ENCODE measurements at regions not wholly inside any gene's neighbourhood (a gene's known extent, or its start where the extent isn't known, plus 50 kb on each side); places are given as distances from the start of the nearest gene placed in this dataset.

- 88 to 97% methylated on average over 4 to 5 of the region's 7 CpGs for WGBS, 2 experiments (ENCODE audit: insufficient coverage in 2 of 2)
- Histone ChIP-seq H3K4me3 (ENCODE audit: extremely low read depth, insufficient read depth, low read length, poor library complexity, severe bottlenecking) (no peak overlapping the region), H3K4me1 (ENCODE audit: control insufficient read depth, insufficient read depth, low read length, poor library complexity, severe bottlenecking) (peaks cover 4% of the 10 kb centered on the region), H3K9me3 (ENCODE audit: control insufficient read depth, low read length) (no peaks in the 10 kb centered on the region), H3K27ac (ENCODE audit: low read depth, low read length, severe bottlenecking) (no peak overlapping the region), H3K36me3 (ENCODE audit: control insufficient read depth, insufficient read depth, low read length) (no peaks in the 10 kb centered on the region)
Observed at GRCh38 chr17:36856222-36856621, 81.1 kb upstream of the LHX1 start.

GRCh38 chr17:36856903-36857381, 80.3 kb upstream of the LHX1 start:
- Histone ChIP-seq H3K36me3 (ENCODE audit: control insufficient read depth, insufficient read depth, low read length) (no peaks in the 10 kb centered on the region), H3K4me3 (ENCODE audit: extremely low read depth, insufficient read depth, low read length, poor library complexity, severe bottlenecking) (no peak overlapping the region), H3K27ac (ENCODE audit: low read depth, low read length, severe bottlenecking) (no peak overlapping the region), H3K9me3 (ENCODE audit: control insufficient read depth, low read length) (no peaks in the 10 kb centered on the region), H3K4me1 (ENCODE audit: control insufficient read depth, insufficient read depth, low read length, poor library complexity, severe bottlenecking) (no peaks in the 10 kb centered on the region)
- 93 to 95% methylated on average over 11 to 13 of the region's 16 CpGs for WGBS, 2 experiments (ENCODE audit: insufficient coverage in 2 of 2)

- Histone ChIP-seq H3K4me1 (ENCODE audit: control insufficient read depth, insufficient read depth, low read length, poor library complexity, severe bottlenecking) (no peaks in the 10 kb centered on the region), H3K4me3 (ENCODE audit: extremely low read depth, insufficient read depth, low read length, poor library complexity, severe bottlenecking) (no peak overlapping the region), H3K27ac (ENCODE audit: low read depth, low read length, severe bottlenecking) (no peak overlapping the region), H3K36me3 (ENCODE audit: control insufficient read depth, insufficient read depth, low read length) (no peaks in the 10 kb centered on the region), H3K9me3 (ENCODE audit: control insufficient read depth, low read length) (no peaks in the 10 kb centered on the region)
- WGBS, 2 experiments (ENCODE audit: insufficient coverage in 2 of 2) = 87 to 93% methylated on average over 10 to 13 of the region's 13 CpGs
Observed at GRCh38 chr17:36857698-36858097, 79.6 kb upstream of the LHX1 start.

DNA sequence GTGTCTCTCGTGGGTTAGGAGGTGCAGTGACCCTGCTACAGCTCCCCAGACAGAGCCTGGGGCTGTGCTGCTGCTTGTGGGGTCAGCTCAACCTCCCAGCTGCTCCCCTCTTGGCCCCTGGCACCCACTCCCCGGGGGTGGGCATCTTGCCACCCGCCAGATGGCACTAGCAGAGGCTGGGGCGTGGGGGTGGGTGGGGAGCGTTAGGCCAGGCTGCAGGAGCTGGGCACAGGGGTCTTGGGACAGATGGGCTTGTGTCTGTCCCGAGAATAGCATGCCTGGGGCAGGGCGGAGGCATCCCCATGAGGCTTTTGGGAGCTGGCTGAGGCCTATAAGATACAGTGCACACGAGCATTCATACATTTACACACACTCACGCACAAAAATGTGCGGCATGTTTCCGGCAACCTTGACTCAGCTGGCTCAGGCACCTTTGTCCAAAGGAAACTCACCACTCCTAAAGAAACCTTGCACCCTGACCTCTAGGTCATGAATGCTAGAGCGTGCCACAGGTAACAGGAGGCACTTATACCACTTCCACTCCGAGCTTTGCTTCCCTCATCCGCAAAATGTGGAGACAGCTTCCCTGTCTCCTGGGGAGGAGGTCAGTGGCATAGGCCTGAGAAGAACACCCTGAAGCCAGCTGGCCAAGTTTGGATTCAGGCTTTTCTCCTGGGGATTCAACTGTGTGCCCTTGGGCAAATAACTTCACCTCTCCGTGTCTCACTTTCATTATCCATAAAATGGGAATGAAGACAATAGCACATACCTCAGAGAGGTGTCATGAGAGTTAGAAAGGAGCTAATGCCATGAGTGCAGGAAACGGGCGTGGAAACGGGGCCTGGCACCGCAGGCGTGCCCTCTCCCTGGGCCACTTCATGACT, 78.9 kb upstream of the LHX1 start:
- Histone ChIP-seq H3K27ac (ENCODE audit: low read depth, low read length, severe bottlenecking) (no peak overlapping the region), H3K36me3 (ENCODE audit: control insufficient read depth, insufficient read depth, low read length) (no peaks in the 10 kb centered on the region), H3K9me3 (ENCODE audit: control insufficient read depth, low read length) (no peaks in the 10 kb centered on the region), H3K4me3 (ENCODE audit: extremely low read depth, insufficient read depth, low read length, poor library complexity, severe bottlenecking) (no peak overlapping the region), H3K4me1 (ENCODE audit: control insufficient read depth, insufficient read depth, low read length, poor library complexity, severe bottlenecking) (no peaks in the 10 kb centered on the region)
- WGBS, 2 experiments (ENCODE audit: insufficient coverage in 2 of 2) = 91 to 94% methylated on average over 17 to 18 of the region's 20 CpGs

DNA sequence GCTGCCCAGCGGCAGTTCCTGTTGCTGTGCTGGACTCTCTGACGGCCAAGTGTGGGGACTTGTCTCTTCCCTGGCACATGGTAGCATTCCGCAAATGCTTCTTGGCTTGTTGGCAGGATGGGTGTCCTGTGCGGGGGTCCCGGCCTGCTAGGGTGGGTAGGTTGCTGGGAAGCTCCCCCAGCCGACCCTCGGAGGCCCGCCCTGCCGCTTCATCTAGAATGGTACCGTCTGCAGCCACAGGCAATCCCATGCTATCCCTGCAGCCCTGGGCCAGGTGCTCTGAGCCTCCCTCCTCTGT, 78.3 kb upstream of the LHX1 start:
- no peaks in the 10 kb centered on the region for H3K9me3 ChIP-seq (ENCODE audit: control insufficient read depth, low read length)
- 92% methylated on average over 9 to 10 of the region's 10 CpGs for WGBS, 2 experiments (ENCODE audit: insufficient coverage in 2 of 2)

GRCh38 chr17:36859706-36860105, 77.6 kb upstream of the LHX1 start:
- H3K36me3 ChIP-seq (ENCODE audit: control insufficient read depth, insufficient read depth, low read length) = no peaks in the 10 kb centered on the region
- H3K4me3 ChIP-seq (ENCODE audit: extremely low read depth, insufficient read depth, low read length, poor library complexity, severe bottlenecking) = no peak overlapping the region
- no peak overlapping the region for H3K27ac ChIP-seq (ENCODE audit: low read depth, low read length, severe bottlenecking)
- H3K9me3 ChIP-seq (ENCODE audit: control insufficient read depth, low read length) = no peaks in the 10 kb centered on the region
- 82 to 90% methylated on average over 5 to 7 of the region's 11 CpGs for WGBS, 2 experiments (ENCODE audit: insufficient coverage in 2 of 2)
- no peaks in the 10 kb centered on the region for H3K4me1 ChIP-seq (ENCODE audit: control insufficient read depth, insufficient read depth, low read length, poor library complexity, severe bottlenecking)

More for the DNA sequence above, 78.3 kb upstream of the LHX1 start:
- H3K4me1 ChIP-seq (ENCODE audit: control insufficient read depth, insufficient read depth, low read length, poor library complexity, severe bottlenecking) = no peaks in the 10 kb centered on the region
- no peak overlapping the region for H3K4me3 ChIP-seq (ENCODE audit: extremely low read depth, insufficient read depth, low read length, poor library complexity, severe bottlenecking)
- H3K27ac ChIP-seq (ENCODE audit: low read depth, low read length, severe bottlenecking) = no peak overlapping the region
- H3K36me3 ChIP-seq (ENCODE audit: control insufficient read depth, insufficient read depth, low read length) = no peaks in the 10 kb centered on the region

DNA sequence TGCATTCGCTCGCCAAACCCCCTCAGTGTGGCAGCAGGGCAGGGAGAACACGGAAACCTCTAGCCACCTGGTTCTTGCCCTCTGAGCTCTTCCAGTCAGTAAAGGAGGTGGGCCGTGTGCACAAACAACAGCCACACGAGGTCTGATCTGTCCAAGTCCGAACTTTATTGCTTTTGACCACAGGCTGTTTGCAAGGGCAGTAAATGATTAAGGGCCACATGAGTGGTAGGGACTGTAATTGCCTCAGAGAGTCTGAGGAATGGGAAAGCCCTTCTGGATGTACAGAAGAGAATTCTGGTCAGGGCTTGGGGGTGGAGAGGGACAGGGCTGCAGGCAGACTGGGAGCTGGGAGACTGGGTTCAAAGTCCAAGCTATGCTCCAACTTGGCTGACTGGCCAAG, 75.7 kb upstream of the LHX1 start:
- H3K36me3 ChIP-seq (ENCODE audit: control insufficient read depth, insufficient read depth, low read length) = no peaks in the 10 kb centered on the region
- H3K27ac ChIP-seq (ENCODE audit: low read depth, low read length, severe bottlenecking) = no peak overlapping the region
- H3K4me3 ChIP-seq (ENCODE audit: extremely low read depth, insufficient read depth, low read length, poor library complexity, severe bottlenecking) = no peak overlapping the region
- H3K9me3 ChIP-seq (ENCODE audit: control insufficient read depth, low read length) = no peaks in the 10 kb centered on the region
- 87 to 94% methylated on average over 4 to 6 of the region's 6 CpGs for WGBS, 2 experiments (ENCODE audit: insufficient coverage in 2 of 2)
- H3K4me1 ChIP-seq (ENCODE audit: control insufficient read depth, insufficient read depth, low read length, poor library complexity, severe bottlenecking) = no peaks in the 10 kb centered on the region

DNA sequence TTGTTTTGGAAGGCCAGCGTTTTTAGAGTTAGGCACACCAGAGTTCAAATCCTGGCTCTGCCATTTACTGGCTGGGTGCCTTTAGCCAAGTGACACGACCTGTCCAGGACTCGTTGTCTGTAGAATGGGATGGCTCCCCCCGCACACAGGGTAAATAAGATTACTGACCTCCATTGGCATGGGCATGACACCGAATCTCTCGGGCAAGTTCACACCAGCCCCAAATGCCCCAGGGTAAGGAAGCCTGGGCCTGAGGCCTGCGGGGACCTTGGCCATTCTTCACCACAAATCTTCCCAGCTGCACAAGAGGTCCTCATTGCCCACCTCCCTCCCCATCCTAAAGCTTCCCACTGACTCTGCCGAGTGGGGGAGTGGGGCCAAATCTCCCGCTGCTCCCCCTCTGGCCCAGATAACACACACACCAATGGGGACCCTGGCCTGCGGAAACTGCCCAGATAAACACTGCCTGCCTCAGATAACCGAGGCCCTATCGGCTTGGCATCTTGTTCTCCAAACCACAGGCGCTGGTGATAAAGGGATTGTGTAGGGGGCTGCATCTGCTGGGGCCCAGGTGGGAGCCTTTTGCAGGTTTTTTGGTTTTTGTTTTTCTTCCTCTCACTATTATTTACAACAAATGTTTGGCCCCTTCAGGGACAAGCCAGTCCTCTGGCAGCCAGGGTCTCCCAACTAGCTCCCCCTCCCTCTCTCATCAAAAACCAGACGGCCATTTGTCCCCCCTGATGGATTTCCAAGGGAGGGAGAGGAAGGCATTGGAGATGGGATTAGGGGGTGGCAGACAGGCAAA, 75.0 kb upstream of the LHX1 start:
- 77 to 82% methylated on average over 8 to 11 of the region's 14 CpGs for WGBS, 2 experiments (ENCODE audit: insufficient coverage in 2 of 2)
- Histone ChIP-seq H3K4me3 (ENCODE audit: extremely low read depth, insufficient read depth, low read length, poor library complexity, severe bottlenecking) (no peak overlapping the region), H3K4me1 (ENCODE audit: control insufficient read depth, insufficient read depth, low read length, poor library complexity, severe bottlenecking) (no peaks in the 10 kb centered on the region), H3K36me3 (ENCODE audit: control insufficient read depth, insufficient read depth, low read length) (no peaks in the 10 kb centered on the region), H3K27ac (ENCODE audit: low read depth, low read length, severe bottlenecking) (no peak overlapping the region), H3K9me3 (ENCODE audit: control insufficient read depth, low read length) (no peaks in the 10 kb centered on the region)

GRCh38 chr17:36863131-36863530, 74.1 kb upstream of the LHX1 start:
- no peaks in the 10 kb centered on the region for H3K4me1 ChIP-seq (ENCODE audit: control insufficient read depth, insufficient read depth, low read length, poor library complexity, severe bottlenecking)
- H3K36me3 ChIP-seq (ENCODE audit: control insufficient read depth, insufficient read depth, low read length) = no peaks in the 10 kb centered on the region
- no peaks in the 10 kb centered on the region for H3K9me3 ChIP-seq (ENCODE audit: control insufficient read depth, low read length)
- H3K27ac ChIP-seq (ENCODE audit: low read depth, low read length, severe bottlenecking) = no peak overlapping the region
- H3K4me3 ChIP-seq (ENCODE audit: extremely low read depth, insufficient read depth, low read length, poor library complexity, severe bottlenecking) = no peak overlapping the region
- 93 to 96% methylated on average over 6 of the region's 6 CpGs for WGBS, 2 experiments (ENCODE audit: insufficient coverage in 2 of 2)

DNA sequence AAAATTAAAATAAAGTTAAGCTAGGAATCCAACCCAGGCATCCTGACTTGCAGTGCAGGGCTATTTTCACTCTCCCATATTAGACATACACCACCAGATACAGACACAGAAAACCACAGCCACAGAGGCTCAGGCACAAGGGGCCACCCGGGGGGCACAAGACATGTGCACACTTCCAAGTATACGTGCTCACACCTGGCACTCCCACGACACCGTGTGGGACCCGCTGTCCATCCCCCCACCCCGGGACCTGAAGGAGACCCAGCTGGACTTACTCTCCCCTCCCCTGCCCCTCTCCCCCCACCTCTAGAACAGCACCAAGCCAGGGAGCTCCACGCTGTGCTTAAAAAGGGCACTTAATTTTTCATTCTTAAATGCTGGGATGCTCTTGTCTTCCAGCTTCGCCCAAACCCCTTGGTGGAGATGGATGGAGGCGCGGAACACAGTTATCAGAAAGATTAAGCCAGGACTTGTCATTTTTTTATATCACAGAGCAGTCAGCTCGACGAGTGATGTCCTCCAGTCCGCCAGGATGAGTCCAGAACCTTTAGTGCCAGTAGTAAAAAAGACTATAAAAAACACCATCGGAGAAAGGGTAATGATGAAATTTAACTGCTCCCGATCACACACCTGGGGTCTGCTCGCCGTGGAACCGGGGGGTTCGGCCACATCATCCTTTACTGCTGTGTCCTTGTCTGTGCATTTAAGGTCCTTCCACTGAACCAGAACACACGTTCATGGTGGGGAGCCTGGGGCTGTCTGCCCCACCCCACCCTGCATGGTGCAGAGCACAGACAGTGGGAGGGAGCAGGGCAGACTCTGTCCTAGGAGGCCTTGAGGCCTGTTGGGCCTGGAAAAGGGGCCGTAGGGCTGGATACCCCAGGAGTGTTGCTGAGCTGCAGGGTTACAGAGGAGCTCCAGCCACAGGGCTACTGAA, 73.3 kb upstream of the LHX1 start:
- no peaks in the 10 kb centered on the region for H3K4me1 ChIP-seq (ENCODE audit: control insufficient read depth, insufficient read depth, low read length, poor library complexity, severe bottlenecking)
- no peaks in the 10 kb centered on the region for H3K9me3 ChIP-seq (ENCODE audit: control insufficient read depth, low read length)
- H3K36me3 ChIP-seq (ENCODE audit: control insufficient read depth, insufficient read depth, low read length) = no peaks in the 10 kb centered on the region
- no peak overlapping the region for H3K4me3 ChIP-seq (ENCODE audit: extremely low read depth, insufficient read depth, low read length, poor library complexity, severe bottlenecking)
- WGBS, 2 experiments (ENCODE audit: insufficient coverage in 2 of 2) = 88 to 90% methylated on average over 20 of the region's 21 CpGs
- no peak overlapping the region for H3K27ac ChIP-seq (ENCODE audit: low read depth, low read length, severe bottlenecking)
